Activated naive CD4-positive, alpha-beta T cell treated with anti-CD3 and anti-CD28 coated beads for 36 hours (primary cell): ENCODE measurements at regions not wholly inside any gene's neighbourhood (a gene's known extent, or its start where the extent isn't known, plus 50 kb on each side); places are given as distances from the start of the nearest gene placed in this dataset.

Source experiments
- CTCF ChIA-PET: fragments of 350-600 bp; sonication (Branson Sonifier 250); formaldehyde crosslinking; loops from one replicate; lab custom pipeline; 2021; ENCODE audit warnings: antibody characterized with exemption; lab: Charles Lee
- DNase-seq: peaks from one replicate; pipeline ENCODE4 v3.0.0-alpha.2; 2020
- H3K27ac Mint-ChIP-seq: one replicate; pipeline ENCODE4 v1.8.0; 2021; ENCODE audit warnings: mild to moderate bottlenecking, mixed read lengths
- H3K27me3 Mint-ChIP-seq: one replicate; pipeline ENCODE4 v1.8.0; 2021; ENCODE audit warnings: low read depth, mixed read lengths
- H3K36me3 Mint-ChIP-seq: one replicate; pipeline ENCODE4 v1.8.0; 2021; ENCODE audit warnings: low read depth, mixed read lengths
- H3K4me1 Mint-ChIP-seq: one replicate; pipeline ENCODE4 v1.8.0; 2021; ENCODE audit warnings: low read depth, mixed read lengths
- H3K4me3 Mint-ChIP-seq: one replicate; pipeline ENCODE4 v1.8.0; 2021; ENCODE audit warnings: mild to moderate bottlenecking, moderate library complexity, mixed read lengths
- H3K9me3 Mint-ChIP-seq: one replicate; pipeline ENCODE4 v1.8.0; 2021; ENCODE audit warnings: mixed read lengths
- intact Hi-C: fragments of 100-400 bp; cut with micrococcal nuclease; formaldehyde crosslinking; loops from one replicate; pipeline ENCODE4 v1.15.1; 2023

GRCh38 chr1:108036796-108037562 lies 72.0 kb upstream of the VAV3 start:
- intact Hi-C loops, result no loop called here
- no peak overlapping the region for H3K4me3 Mint-ChIP-seq
- H3K27ac Mint-ChIP-seq, result no peak overlapping the region
- no peaks in the 10 kb centered on the region for H3K36me3 Mint-ChIP-seq
- no peaks in the 10 kb centered on the region for H3K27me3 Mint-ChIP-seq
- peaks cover 7% of the 10 kb centered on the region for H3K4me1 Mint-ChIP-seq
- no peak for DNase-seq
- H3K9me3 Mint-ChIP-seq, result no peaks in the 10 kb centered on the region
- CTCF ChIA-PET, result interaction anchor here (1.2 kb wide), 1 partner anchor 88 kb away, joined by 3 read pairs; no protein-coding TSS in a partner anchor

- CTCF ChIA-PET, result interaction anchor here (1.7 kb wide), 1 partner anchor 92 kb away, joined by 5 read pairs; no protein-coding TSS in a partner anchor
- DNase-seq, result no peak
- intact Hi-C loops, result no loop called here
Observed at GRCh38 chr1:108034396-108034795, 69.4 kb upstream of the VAV3 start.

GRCh38 chr1:108033550-108033951 lies 68.6 kb upstream of the VAV3 start:
- Mint-ChIP-seq H3K4me1 (no peaks in the 10 kb centered on the region), H3K9me3 (no peaks in the 10 kb centered on the region), H3K36me3 (no peaks in the 10 kb centered on the region), H3K27ac (no peak overlapping the region), H3K27me3 (no peaks in the 10 kb centered on the region), H3K4me3 (no peak overlapping the region)
- CTCF ChIA-PET, result interaction anchor here (1.7 kb wide), 1 partner anchor 93 kb away, joined by 5 read pairs; no protein-coding TSS in a partner anchor
- intact Hi-C loops, result no loop called here
- no peak for DNase-seq

More at GRCh38 chr1:108034396-108034795, 69.4 kb upstream of the VAV3 start:
- no peak overlapping the region for H3K4me3 Mint-ChIP-seq
- H3K9me3 Mint-ChIP-seq, result no peaks in the 10 kb centered on the region
- H3K4me1 Mint-ChIP-seq, result no peaks in the 10 kb centered on the region
- H3K27me3 Mint-ChIP-seq, result no peaks in the 10 kb centered on the region
- H3K27ac Mint-ChIP-seq, result no peak overlapping the region
- H3K36me3 Mint-ChIP-seq, result no peaks in the 10 kb centered on the region

- CTCF ChIA-PET, result interaction anchor here (1.1 kb wide), 1 partner anchor 101 kb away, joined by 3 read pairs; no protein-coding TSS in a partner anchor
- no peak for DNase-seq
- intact Hi-C loops, result no loop called here
- Mint-ChIP-seq H3K9me3 (no peaks in the 10 kb centered on the region), H3K4me3 (no peak overlapping the region), H3K27me3 (no peaks in the 10 kb centered on the region), H3K36me3 (no peaks in the 10 kb centered on the region), H3K4me1 (no peaks in the 10 kb centered on the region), H3K27ac (no peak overlapping the region)
Observed at GRCh38 chr1:108028841-108029388, 63.9 kb upstream of the VAV3 start.

- CTCF ChIA-PET, result no interaction called here
- intact Hi-C loops, result no loop called here
- DNase-seq, result no peak
- no peaks in the 10 kb centered on the region for H3K4me1 Mint-ChIP-seq
- H3K27ac Mint-ChIP-seq, result no peak overlapping the region
- H3K4me3 Mint-ChIP-seq, result no peak overlapping the region
- no peaks in the 10 kb centered on the region for H3K27me3 Mint-ChIP-seq
- no peaks in the 10 kb centered on the region for H3K36me3 Mint-ChIP-seq
- H3K9me3 Mint-ChIP-seq, result no peaks in the 10 kb centered on the region
Observed at GRCh38 chr1:108027389-108027788, 62.4 kb upstream of the VAV3 start.

- Mint-ChIP-seq H3K27ac (no peak overlapping the region), H3K36me3 (no peaks in the 10 kb centered on the region), H3K27me3 (no peaks in the 10 kb centered on the region), H3K9me3 (no peaks in the 10 kb centered on the region), H3K4me3 (no peak overlapping the region), H3K4me1 (no peaks in the 10 kb centered on the region)
- intact Hi-C loops, result no loop called here
- DNase-seq, result no peak
- CTCF ChIA-PET, result interaction anchor here (1.3 kb wide), 1 partner anchor 108 kb away, joined by 4 read pairs; no protein-coding TSS in a partner anchor
Observed at GRCh38 chr1:108017698-108018097, 52.7 kb upstream of the VAV3 start.

- Mint-ChIP-seq H3K36me3 (no peaks in the 10 kb centered on the region), H3K9me3 (no peaks in the 10 kb centered on the region), H3K4me3 (no peak overlapping the region), H3K27me3 (no peaks in the 10 kb centered on the region), H3K4me1 (no peaks in the 10 kb centered on the region), H3K27ac (no peak overlapping the region)
- intact Hi-C loops, result no loop called here
- CTCF ChIA-PET, result no interaction called here
- no peak for DNase-seq
Observed at GRCh38 chr1:108016451-108016920, 51.5 kb upstream of the VAV3 start.
